Esophagus muscularis mucosa (tissue), 4 donors: ENCODE measurements at regions not wholly inside any gene's neighbourhood (a gene's known extent, or its start where the extent isn't known, plus 50 kb on each side); places are given as distances from the start of the nearest gene placed in this dataset.

Source experiments
- DNase-seq: peaks from one replicate; pipeline ENCODE4 v3.0.0-alpha.2; 2017; ENCODE audit errors: extremely low spot score
- H3K27ac ChIP-seq, 4 donors: fragments of 200-600 bp; sonication (generic); replicated peaks in 1 of 4; 1 replicate in 3 of 4; 2 replicates in 1 of 4; pipeline ENCODE4 v1.5.1; 2016 to 2019; ENCODE audit warnings: mild to moderate bottlenecking in 1 of 4
- H3K27me3 ChIP-seq, 4 donors: fragments of 200-600 bp; sonication (generic); one replicate each; pipeline versions ENCODE4 v1.5.1 to v1.6.0; 2016 to 2019
- H3K36me3 ChIP-seq, 4 donors: fragments of 200-600 bp; sonication (generic); one replicate each; pipeline ENCODE4 v1.5.1; 2016 to 2019
- H3K4me1 ChIP-seq, 4 donors: fragments of 200-600 bp; sonication (generic); one replicate each; pipeline ENCODE4 v1.5.1; 2016 to 2019
- H3K4me3 ChIP-seq, 4 donors: fragments of 200-600 bp; sonication (generic); 1 replicate in 2 of 4; 2 replicates in 2 of 4; pipeline ENCODE4 v1.5.1; 2016 to 2019; ENCODE audit warnings: mild to moderate bottlenecking in 4 of 4, moderate library complexity in 1 of 4
- H3K9me3 ChIP-seq, 4 donors: fragments of 200-600 bp; sonication (generic); 1 replicate in 3 of 4; 2 replicates in 1 of 4; pipeline ENCODE4 v1.5.1; 2016 to 2019
- CTCF ChIP-seq, 3 experiments: fragments of 200-600 bp in 2 of 3; fragments of 450-650 bp in 1 of 3; sonication (generic) in 2 of 3; IDR thresholded peaks; one replicate each; pipeline ENCODE4 v1.5.1; 2017 to 2019; ENCODE audit warnings: antibody characterized with exemption in 3 of 3, mild to moderate bottlenecking in 2 of 3, moderate library complexity in 1 of 3
- EP300 ChIP-seq: sonication (generic); formaldehyde crosslinking; IDR thresholded peaks from one replicate; pipeline ENCODE4 v1.6.1; 2017; ENCODE audit warnings: antibody characterized with exemption
- POLR2A ChIP-seq: fragments of 450-650 bp; IDR thresholded peaks from one replicate; pipeline ENCODE4 v1.6.1; 2017; ENCODE audit warnings: antibody characterized with exemption, moderate library complexity, mild to moderate bottlenecking, low read depth
- POLR2AphosphoS5 ChIP-seq, 2 donors: sonication (generic); formaldehyde crosslinking; IDR thresholded peaks; one replicate each; pipeline ENCODE4 v1.6.1; 2017; ENCODE audit warnings: antibody characterized with exemption in 2 of 2
- WGBS: methylation state at CpG from one replicate; pipeline ENCODE4 v1.1.5; 2018; 5-methylcytosine and 5-hydroxymethylcytosine counted together
- intact Hi-C: fragments of 100-400 bp; cut with DNase I; formaldehyde crosslinking; loops from one replicate; pipeline ENCODE4 v1.15.1; 2023

GRCh38 chr10:86591436-86591835, 62.9 kb upstream of the OPN4 start:
- intact Hi-C loops = no loop called here

GRCh38 chr10:86592413-86592812, 61.9 kb upstream of the OPN4 start:
- 73% methylated on average over 4 of the region's 4 CpGs for WGBS
- no peaks in the 10 kb centered on the region for H3K27me3 ChIP-seq
- intact Hi-C loops = no loop called here
- H3K9me3 ChIP-seq = no peaks in the 10 kb centered on the region
- H3K4me3 ChIP-seq = no peak overlapping the region
- no peaks in the 10 kb centered on the region for H3K4me1 ChIP-seq
- no peaks in the 10 kb centered on the region for H3K36me3 ChIP-seq
- H3K27ac ChIP-seq = no peak overlapping the region
- no peak for DNase-seq
- TF ChIP-seq CTCF (IDR thresholded peaks at IDR 0.05) (no peak), POLR2A (no peak), POLR2AphosphoS5 (IDR thresholded peaks at IDR 0.05) (no peak), EP300 (no peak)

More at GRCh38 chr10:86591436-86591835, 62.9 kb upstream of the OPN4 start:
- DNase-seq = no peak
- no peak overlapping the region for H3K27ac ChIP-seq
- TF ChIP-seq POLR2AphosphoS5 (IDR thresholded peaks at IDR 0.05) (no peak), POLR2A (no peak), CTCF (IDR thresholded peaks at IDR 0.05) (no peak), EP300 (no peak)
- no peak overlapping the region for H3K4me3 ChIP-seq
- H3K4me1 ChIP-seq = no peaks in the 10 kb centered on the region
- no peaks in the 10 kb centered on the region for H3K9me3 ChIP-seq
- 90% methylated on average over 4 of the region's 6 CpGs for WGBS
- H3K36me3 ChIP-seq = no peaks in the 10 kb centered on the region
- H3K27me3 ChIP-seq = no peaks in the 10 kb centered on the region

GRCh38 chr10:86594535-86594934, 59.8 kb upstream of the OPN4 start:
- Histone ChIP-seq H3K4me1 (no peaks in the 10 kb centered on the region), H3K27me3 (no peaks in the 10 kb centered on the region), H3K9me3 (no peaks in the 10 kb centered on the region), H3K4me3 (no peak overlapping the region), H3K36me3 (no peaks in the 10 kb centered on the region), H3K27ac (no peak overlapping the region)
- 71% methylated on average over 5 of the region's 5 CpGs for WGBS
- no peak for DNase-seq
- TF ChIP-seq POLR2A = no peak
- TF ChIP-seq POLR2AphosphoS5 (IDR thresholded peaks at IDR 0.05) = no peak
- TF ChIP-seq CTCF (IDR thresholded peaks at IDR 0.05) = no peak
- TF ChIP-seq EP300 = no peak
- intact Hi-C loops = no loop called here

- Histone ChIP-seq H3K36me3 (no peaks in the 10 kb centered on the region), H3K4me1 (no peaks in the 10 kb centered on the region), H3K9me3 (no peaks in the 10 kb centered on the region), H3K27me3 (no peaks in the 10 kb centered on the region), H3K27ac (no peak overlapping the region), H3K4me3 (no peak overlapping the region)
- intact Hi-C loops = no loop called here
- TF ChIP-seq POLR2A (no peak), POLR2AphosphoS5 (IDR thresholded peaks at IDR 0.05) (no peak)
- WGBS = 92% methylated on average over 5 of the region's 5 CpGs
- DNase-seq = no peak
Observed at GRCh38 chr10:86595496-86595895, 58.9 kb upstream of the OPN4 start.

- no peak overlapping the region for H3K4me3 ChIP-seq
- no peaks in the 10 kb centered on the region for H3K4me1 ChIP-seq
- H3K27ac ChIP-seq = no peak overlapping the region
- H3K36me3 ChIP-seq = no peaks in the 10 kb centered on the region
- no peaks in the 10 kb centered on the region for H3K27me3 ChIP-seq
- 83% methylated on average over 3 of the region's 3 CpGs for WGBS
- TF ChIP-seq POLR2AphosphoS5 (IDR thresholded peaks at IDR 0.05) (no peak), EP300 (no peak), POLR2A (no peak), CTCF (IDR thresholded peaks at IDR 0.05) (no peak)
- no peaks in the 10 kb centered on the region for H3K9me3 ChIP-seq
- intact Hi-C loops = no loop called here
- no peak for DNase-seq
Observed at GRCh38 chr10:86596266-86596665, 58.1 kb upstream of the OPN4 start.
